ENCODE measurements at regions not wholly inside any gene's neighbourhood (a gene's known extent, or its start where the extent isn't known, plus 50 kb on each side); places are given as distances from the start of the nearest gene placed in this dataset.
A peak's percentile ranks its signal among the peaks of the same experiment; 100 is the strongest.

- WGBS (ENCODE audit: insufficient coverage) = no CpG with 5 or more reads among the region's 3 CpGs
- Mint-ChIP-seq H3K4me1 (no peaks in the 10 kb centered on the region), H3K9me3 (ENCODE audit: insufficient read depth) (no peaks in the 10 kb centered on the region), H3K27me3 (peaks cover 3% of the 10 kb centered on the region), H3K27ac (no peak overlapping the region), H3K4me3 (no peak overlapping the region)
- Histone ChIP-seq H3K4me2 (replicated peaks; ENCODE audit: low read depth, low read length, poor library complexity, severe bottlenecking) (no peak overlapping the region), H2AFZ (ENCODE audit: insufficient read depth, low read depth, low read length, poor library complexity, severe bottlenecking) (no peak overlapping the region), H3K9ac (ENCODE audit: low read length) (no peak overlapping the region), H3K4me3 (ENCODE audit: control extremely low read depth in 1 of 5, extremely low read depth in 1 of 5, insufficient read depth in 1 of 5, low read depth in 2 of 5, low read length in 4 of 5) (no peak overlapping the region), H3K36me3 (replicated peaks in 1 of 2; ENCODE audit: control extremely low read depth in 1 of 2, control insufficient read depth in 1 of 2, extremely low read depth in 1 of 2, insufficient read depth in 2 of 2, low read length in 1 of 2) (no peaks in the 10 kb centered on the region), H3K4me1 (ENCODE audit: control insufficient read depth in 2 of 2, insufficient read depth in 2 of 2, low read length in 2 of 2) (peaks cover 0 to 3% of the 10 kb centered on the region in 2 donors), H3K27ac (ENCODE audit: low read length in 2 of 2) (no peak overlapping the region), H3K9me3 (ENCODE audit: control extremely low read depth in 1 of 3, control insufficient read depth in 2 of 3, insufficient read depth in 1 of 3, low read length in 2 of 3) (peaks cover 0 to 20% (median 0%) of the 10 kb centered on the region in 3 donors), H4K20me1 (ENCODE audit: control insufficient read depth, insufficient read depth, low read length, poor library complexity, severe bottlenecking) (no peaks in the 10 kb centered on the region), H3K79me2 (ENCODE audit: control insufficient read depth, insufficient read depth, low read length) (no peaks in the 10 kb centered on the region), H3K27me3 (replicated peaks in 1 of 4; ENCODE audit: control extremely low read depth in 1 of 4, control insufficient read depth in 3 of 4, insufficient read depth in 4 of 4, low read length in 3 of 4) (peaks cover 0 to 15% (median 3%) of the 10 kb centered on the region in 4 experiments)
- intact Hi-C loops (cut with micrococcal nuclease) = no loop called here
- DNase-seq (no peak), ATAC-seq (ENCODE audit: low read depth) (no peak)
- no peak for TF ChIP-seq EZH2 (IDR thresholded peaks at IDR 0.05; ENCODE audit: borderline replicate concordance, insufficient read depth, low read depth, low read length, poor library complexity, severe bottlenecking)
- TF ChIP-seq CTCF (IDR thresholded peaks at IDR 0.05) = no peak
- POLR2A ChIA-PET = no interaction called here
- CTCF ChIA-PET = no interaction called here
These were observed 97.7 kb downstream of the CRYAA start for GRCh38 chr21:43266534-43266933.

DNA sequence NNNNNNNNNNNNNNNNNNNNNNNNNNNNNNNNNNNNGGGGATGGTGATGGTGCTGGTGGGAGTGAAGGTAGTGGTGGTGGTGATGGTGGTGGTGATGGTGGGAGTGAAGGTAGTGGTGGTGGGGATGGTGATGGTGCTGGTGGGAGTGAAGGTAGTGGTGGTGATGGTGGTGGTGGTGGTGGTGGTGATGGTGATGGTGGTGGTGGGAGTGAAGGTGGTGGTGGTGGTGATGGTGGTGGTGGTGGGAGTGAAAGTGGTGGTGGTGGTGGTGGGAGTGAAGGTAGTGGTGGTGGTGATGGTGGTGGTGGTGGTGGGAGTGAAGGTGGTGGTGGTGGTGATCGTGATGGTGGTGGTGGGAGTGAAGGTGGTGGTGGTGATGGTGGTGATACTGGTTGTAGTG lies 93.6 kb downstream of the CRYAA start:
- H3K4me3 Mint-ChIP-seq = no peak overlapping the region
- H3K4me3 ChIP-seq (ENCODE audit: control extremely low read depth in 1 of 5, extremely low read depth in 1 of 5, insufficient read depth in 1 of 5, low read depth in 2 of 5, low read length in 4 of 5) = no peak overlapping the region
- ChIA-PET CTCF (no interaction called here), POLR2A (no interaction called here)
- no peak overlapping the region for H3K27ac Mint-ChIP-seq
- H3K27me3 Mint-ChIP-seq = no peaks in the 10 kb centered on the region
- intact Hi-C loops (cut with micrococcal nuclease) = no loop called here
- no peaks in the 10 kb centered on the region for H3K9me3 Mint-ChIP-seq (ENCODE audit: insufficient read depth)
- WGBS (ENCODE audit: insufficient coverage) = no CpG with 5 or more reads among the region's 1 CpG
- no peaks in the 10 kb centered on the region for H3K27me3 ChIP-seq (replicated peaks in 1 of 4; ENCODE audit: control extremely low read depth in 1 of 4, control insufficient read depth in 3 of 4, insufficient read depth in 4 of 4, low read length in 3 of 4)
- H3K9me3 ChIP-seq (ENCODE audit: control extremely low read depth in 1 of 3, control insufficient read depth in 2 of 3, insufficient read depth in 1 of 3, low read length in 2 of 3) = peaks cover 0 to 13% (median 0%) of the 10 kb centered on the region in 3 donors
- no peak overlapping the region for H3K4me2 ChIP-seq (replicated peaks; ENCODE audit: low read depth, low read length, poor library complexity, severe bottlenecking)
- no peaks in the 10 kb centered on the region for H4K20me1 ChIP-seq (ENCODE audit: control insufficient read depth, insufficient read depth, low read length, poor library complexity, severe bottlenecking)
- H3K36me3 ChIP-seq (replicated peaks in 1 of 2; ENCODE audit: control extremely low read depth in 1 of 2, control insufficient read depth in 1 of 2, extremely low read depth in 1 of 2, insufficient read depth in 2 of 2, low read length in 1 of 2) = no peaks in the 10 kb centered on the region
- TF ChIP-seq EZH2 (IDR thresholded peaks at IDR 0.05; ENCODE audit: borderline replicate concordance, insufficient read depth, low read depth, low read length, poor library complexity, severe bottlenecking) (no peak), CTCF (IDR thresholded peaks at IDR 0.05) (no peak)
- H3K4me1 ChIP-seq (ENCODE audit: control insufficient read depth in 2 of 2, insufficient read depth in 2 of 2, low read length in 2 of 2) = no peaks in the 10 kb centered on the region
- H3K9ac ChIP-seq (ENCODE audit: low read length) = no peak overlapping the region
- H3K4me1 Mint-ChIP-seq = no peaks in the 10 kb centered on the region
- no peak overlapping the region for H2AFZ ChIP-seq (ENCODE audit: insufficient read depth, low read depth, low read length, poor library complexity, severe bottlenecking)
- ATAC-seq (ENCODE audit: low read depth) (peak; percentile 14), DNase-seq (peak; percentile 48)
- H3K79me2 ChIP-seq (ENCODE audit: control insufficient read depth, insufficient read depth, low read length) = no peaks in the 10 kb centered on the region
- H3K27ac ChIP-seq (ENCODE audit: low read length in 2 of 2) = no peak overlapping the region

Measured in B cell (primary cell).